Inflammatory macrophage (primary cell): ENCODE measurements at regions not wholly inside any gene's neighbourhood (a gene's known extent, or its start where the extent isn't known, plus 50 kb on each side); places are given as distances from the start of the nearest gene placed in this dataset.
"Not testable (repeated sequence)": the region's sequence is repeated elsewhere in the genome, so short reads cannot be mapped to it uniquely, and the experiment has no call there.

ENCODE experiments used
- DNase-seq, 2 donors: peaks; one replicate each; pipeline ENCODE4 v3.0.0-alpha.2; 2020 to 2022

- DNase-seq, result no peak
These were observed 262.6 kb downstream of the C3orf38 start for GRCh38 chr3:88412346-88412745.

- DNase-seq, result no peak
These were observed 266.7 kb downstream of the C3orf38 start for GRCh38 chr3:88416436-88416835.

- DNase-seq, result no peak
These were observed 268.5 kb downstream of the C3orf38 start for GRCh38 chr3:88418219-88418618.

- no peak for DNase-seq
These were observed 283.8 kb downstream of the C3orf38 start for GRCh38 chr3:88433568-88433967.

DNA sequence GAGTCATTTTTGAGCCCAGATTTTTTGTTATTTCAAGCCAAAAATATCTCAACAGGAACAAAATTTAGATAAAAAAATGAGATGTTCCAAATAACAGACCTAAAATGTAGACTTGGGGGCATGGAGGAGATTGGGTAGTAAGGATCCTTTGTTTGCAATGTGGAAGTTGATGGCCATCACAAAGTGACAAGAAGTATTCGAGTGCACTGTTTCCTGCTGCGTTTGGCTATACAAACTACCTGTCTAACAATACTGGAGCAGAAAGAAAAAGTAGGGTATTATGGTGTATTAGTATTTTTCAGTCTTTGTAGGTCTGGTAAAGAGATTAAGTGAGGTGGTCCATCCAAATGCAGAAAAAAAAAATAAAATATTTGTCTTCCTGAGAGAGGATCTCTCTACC lies 284.2 kb downstream of the C3orf38 start:
- no peak for DNase-seq

DNA sequence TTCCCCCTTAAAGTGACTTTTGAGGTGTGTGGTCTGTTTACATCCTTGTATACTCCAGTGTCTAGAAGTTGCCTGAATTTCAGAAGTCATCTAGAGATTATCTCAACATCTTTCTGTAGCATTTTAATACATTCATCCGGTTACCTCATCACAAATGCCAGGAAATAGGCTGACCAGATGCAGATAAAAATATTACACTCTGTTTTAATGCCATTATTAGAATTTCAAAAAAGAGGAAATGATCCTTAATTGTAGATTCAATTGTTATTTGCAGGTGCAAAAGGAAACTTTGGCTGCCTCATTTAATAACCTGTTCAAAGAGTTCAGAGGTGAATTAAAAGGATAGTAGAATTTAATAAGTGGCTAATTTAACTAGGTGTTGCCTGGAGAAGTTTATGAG lies 290.9 kb downstream of the C3orf38 start:
- DNase-seq, result no peak

DNA sequence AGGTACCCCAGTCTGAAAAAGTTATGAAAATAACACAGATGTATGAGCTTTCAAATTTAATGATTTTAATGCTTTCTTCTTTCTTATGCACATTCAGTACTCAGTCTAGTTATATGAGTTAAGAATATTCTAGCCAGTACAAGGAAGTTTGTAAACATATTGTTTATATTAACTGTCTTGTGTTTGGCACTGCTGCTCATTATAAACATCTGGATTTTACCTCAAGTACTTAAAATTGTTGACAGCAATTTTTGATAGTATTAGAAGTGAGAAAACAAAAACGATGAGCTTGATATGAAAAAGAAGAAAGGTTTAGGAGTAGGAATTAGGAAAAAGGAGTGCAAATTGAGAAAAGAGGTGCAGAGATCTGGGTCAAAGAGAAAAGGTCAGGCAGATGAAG lies 293.3 kb downstream of the C3orf38 start:
- DNase-seq, result no peak

DNA sequence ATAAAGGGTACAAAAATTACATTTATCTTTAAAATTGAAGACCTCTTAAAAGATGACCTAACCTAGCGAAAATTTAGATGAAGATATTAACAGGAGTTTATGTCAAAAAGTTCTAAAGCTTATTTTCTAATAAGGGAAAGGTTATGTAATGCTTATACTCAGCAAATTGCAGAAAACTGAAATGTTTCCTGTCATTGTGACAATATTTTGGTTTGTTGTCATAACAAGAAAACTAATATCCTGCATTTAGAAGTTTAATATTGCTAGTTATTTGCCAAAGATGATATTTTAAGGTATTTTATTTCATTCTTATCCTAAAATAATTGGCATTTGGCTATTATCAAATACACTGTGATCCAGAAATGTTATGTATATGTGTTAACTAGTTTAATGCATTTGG lies 294.5 kb downstream of the C3orf38 start:
- no peak for DNase-seq

DNA sequence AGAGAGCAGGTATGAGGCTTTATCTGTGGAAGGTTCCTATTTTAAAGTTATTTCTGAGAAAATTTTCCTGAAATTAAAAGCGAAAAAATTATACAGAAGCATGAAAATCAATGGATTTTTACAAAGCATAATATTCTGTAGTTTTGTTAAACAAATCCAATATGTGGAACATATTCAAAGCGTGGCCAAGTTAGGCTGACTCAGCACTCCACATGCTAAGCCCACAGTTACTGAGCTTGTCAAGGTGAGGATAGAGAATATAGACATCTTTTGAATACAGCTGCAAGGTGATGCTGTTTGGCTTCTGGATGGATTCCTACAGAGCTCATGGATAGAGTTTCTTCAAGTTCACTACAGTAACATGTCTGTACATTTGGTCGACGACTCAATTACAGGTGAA lies 302.5 kb downstream of the C3orf38 start:
- DNase-seq, result no peak

DNA sequence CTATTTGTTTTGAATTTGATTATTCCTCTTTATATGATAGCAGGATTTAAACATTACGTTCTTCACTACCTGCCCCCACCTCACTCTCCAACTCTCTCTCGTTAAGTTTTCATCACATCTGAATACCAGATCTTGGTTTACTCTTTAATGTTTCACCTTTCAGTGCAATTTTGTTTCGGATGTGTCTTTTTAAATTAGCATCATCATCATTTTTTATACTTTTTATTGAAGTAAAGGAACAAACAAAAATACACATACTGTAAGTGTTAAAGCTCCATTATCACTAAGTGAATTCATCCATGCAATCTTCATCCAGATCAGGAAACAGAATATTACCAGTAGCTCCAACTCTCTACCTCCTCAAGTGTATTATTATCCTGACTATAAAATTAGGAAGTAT lies 310.6 kb downstream of the C3orf38 start:
- DNase-seq, result no peak

DNA sequence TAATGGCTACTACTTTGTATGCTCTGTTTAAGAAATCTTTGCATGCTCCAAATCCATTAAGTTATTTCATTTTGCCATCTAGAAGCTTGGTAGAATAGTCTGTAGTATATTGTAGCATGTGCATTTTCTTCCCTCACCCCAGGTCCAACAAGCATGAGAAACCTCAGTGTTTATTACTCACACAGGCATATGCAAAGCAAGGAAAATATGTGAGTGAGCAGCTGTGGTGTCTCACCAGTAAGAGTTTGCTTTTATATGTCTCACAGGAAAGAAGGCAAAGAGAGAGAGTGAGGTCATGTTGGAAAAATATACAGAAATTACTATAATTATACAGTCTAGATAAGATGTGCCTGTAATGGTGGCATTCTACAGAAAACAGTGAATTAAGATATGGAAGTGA lies 312.5 kb downstream of the C3orf38 start:
- DNase-seq, result no peak

DNA sequence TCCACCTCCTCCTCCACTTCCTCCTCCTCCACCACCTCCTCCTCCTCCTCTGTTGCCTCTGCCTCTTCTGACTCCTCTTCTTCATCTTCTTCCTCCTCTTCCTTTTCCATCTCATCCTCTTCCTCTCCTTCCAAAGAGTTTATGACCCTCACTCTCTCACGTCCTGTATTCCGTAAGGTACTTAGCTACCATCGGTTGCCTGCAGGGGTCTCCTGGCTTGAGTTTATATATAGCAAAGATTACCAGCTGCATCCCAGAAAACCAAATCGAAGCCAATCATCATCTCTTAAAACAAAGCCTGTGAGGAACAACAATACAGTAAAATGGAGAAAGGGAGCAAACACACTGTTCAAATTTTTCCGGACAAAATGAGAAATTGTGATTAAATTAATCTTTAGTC lies 317.4 kb downstream of the C3orf38 start:
- DNase-seq, result no peak

DNA sequence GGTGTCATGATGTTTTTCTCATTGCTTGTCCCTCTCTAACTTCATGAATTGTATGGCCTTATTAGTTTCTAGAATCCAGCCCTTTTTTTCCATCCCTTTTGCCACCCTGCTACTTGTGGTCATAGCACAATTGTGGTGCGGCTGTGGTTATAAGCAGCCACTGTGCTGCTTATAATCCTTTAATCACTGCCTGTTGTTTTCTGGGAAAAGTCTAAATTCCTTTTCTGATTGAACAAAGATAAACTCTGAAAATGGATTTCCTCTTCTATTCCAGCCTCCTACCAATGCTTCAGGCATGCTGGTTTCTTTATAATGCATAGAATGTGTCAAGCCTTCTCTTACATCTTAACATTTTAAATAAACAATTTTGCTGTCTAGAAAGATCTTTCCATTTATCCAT lies 319.5 kb downstream of the C3orf38 start:
- no peak for DNase-seq

DNA sequence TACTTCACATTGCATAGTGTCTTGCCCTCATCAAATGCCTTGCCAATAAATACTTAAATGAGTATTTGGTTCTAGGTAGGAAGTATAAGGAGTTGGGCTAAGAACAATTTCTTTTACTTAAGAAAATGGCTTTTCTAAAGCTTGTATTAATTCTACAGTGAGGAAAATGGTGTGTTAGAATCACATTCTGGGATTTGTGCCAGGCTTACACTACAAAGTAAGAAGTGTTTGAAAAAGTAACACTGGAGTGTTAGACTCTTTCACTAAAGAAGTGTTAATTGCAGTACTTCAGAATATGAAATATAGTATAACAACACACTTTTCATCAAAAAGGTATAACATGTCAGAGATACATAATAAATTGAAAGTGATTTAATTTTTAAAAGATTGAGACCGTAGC lies 328.7 kb downstream of the C3orf38 start:
- DNase-seq, result no peak

DNA sequence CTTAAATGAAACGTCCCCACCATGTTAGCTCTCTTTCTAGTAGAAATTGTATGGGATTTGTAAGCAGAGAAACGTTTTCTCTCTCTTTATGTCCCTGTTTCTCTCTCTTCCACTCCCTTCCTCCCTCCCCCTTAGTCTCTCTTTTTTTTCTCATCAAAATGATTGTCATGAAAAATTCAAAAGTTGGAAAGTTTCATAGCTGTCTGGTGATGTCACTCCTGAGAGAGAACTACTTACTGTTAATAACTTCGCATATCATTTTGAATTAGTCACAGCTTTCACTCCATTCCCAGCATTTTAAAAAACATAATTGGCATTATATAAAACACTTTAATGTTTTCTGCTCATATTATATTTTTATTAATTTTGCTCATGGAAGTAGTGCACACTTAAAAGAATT lies 331.1 kb downstream of the C3orf38 start:
- DNase-seq, result no peak

DNA sequence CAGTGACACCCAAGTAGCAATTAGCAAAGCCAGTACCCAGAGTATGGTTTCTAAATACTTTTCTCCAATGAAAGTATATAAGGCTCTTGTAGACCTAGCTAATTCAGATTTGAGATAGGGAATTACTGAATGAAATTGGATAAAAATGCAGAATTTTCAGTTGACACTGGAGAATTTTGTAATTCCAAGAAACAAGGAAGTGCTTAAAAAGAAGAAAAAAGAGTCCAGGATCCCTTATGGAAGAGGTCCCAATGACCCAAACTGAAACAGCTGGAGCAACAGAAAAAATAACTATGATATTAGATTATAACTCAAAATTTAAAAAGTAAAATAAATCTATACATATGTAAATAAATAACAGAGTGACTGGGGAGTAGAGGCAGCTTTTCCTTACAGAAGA lies 335.2 kb downstream of the C3orf38 start:
- no peak for DNase-seq

- not testable (repeated sequence) for DNase-seq
These were observed 359.1 kb downstream of the C3orf38 start for GRCh38 chr3:88508818-88509217.

GRCh38 chr3:88509582-88509981 lies 359.8 kb downstream of the C3orf38 start:
- DNase-seq, result no peak

- DNase-seq, result no peak
These were observed 378.7 kb downstream of the C3orf38 start for GRCh38 chr3:88528494-88528893.

- DNase-seq, result no peak
These were observed 384.8 kb downstream of the C3orf38 start for GRCh38 chr3:88534534-88534933.

GRCh38 chr3:88535563-88535962 lies 385.8 kb downstream of the C3orf38 start:
- DNase-seq, result no peak

GRCh38 chr3:88542916-88543315 lies 393.2 kb downstream of the C3orf38 start:
- DNase-seq, result no peak

DNA sequence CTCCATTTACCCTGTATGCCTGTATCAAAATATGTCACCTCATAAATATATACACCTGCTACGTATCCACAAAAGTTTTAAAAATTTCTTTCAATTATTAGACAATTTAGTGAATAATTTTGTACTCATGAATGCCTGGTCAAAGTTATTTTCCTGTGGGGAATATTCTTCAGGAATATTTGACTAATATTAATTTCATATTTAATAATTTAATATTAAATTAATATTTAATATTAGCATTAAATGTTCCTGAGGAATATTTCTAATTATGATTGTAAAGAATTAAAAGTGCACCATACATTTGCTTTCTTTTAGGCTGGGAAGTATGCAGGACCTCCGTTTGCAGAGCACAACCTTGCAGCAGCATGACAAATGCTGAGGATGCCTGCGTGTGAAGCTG lies 422.7 kb downstream of the C3orf38 start:
- no peak for DNase-seq

DNA sequence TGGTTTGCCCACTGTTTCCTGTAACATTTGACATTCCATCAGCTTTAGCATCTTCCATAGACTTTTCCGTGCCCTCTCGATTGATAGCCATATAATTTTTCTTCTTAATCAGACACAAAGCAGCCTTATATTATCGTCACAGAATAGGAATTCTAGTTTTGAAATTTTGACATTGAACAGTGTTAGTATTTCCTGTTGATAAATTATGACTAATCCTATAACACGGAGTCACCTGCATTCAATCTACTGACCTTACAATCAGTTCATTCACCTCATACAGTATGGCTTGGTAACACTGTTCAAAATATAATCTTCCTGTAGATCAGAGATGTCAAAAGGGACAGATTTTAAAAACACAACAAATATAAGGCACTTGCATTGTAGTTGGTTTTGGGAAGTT lies 423.7 kb downstream of the C3orf38 start:
- no peak for DNase-seq

- DNase-seq, result no peak
These were observed 424.4 kb downstream of the C3orf38 start for GRCh38 chr3:88574146-88574545.

DNA sequence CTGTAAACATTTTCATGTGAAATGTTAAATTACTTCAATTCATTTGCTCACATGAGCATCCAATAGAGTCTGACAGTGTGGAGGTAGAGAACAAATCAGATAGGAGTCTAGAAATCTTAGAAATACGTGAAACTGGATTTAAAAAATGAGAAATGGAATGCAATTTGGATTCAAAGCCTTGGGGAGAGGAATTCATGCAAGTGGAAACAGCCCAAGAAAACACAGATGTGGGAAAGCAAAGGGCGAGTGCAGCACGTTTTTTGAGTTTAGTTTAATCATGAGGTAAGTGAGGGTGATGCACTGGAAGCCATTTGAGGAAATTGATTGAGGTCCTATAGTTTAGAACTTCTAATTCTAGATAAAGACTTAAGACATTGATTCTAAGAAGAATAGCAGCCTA lies 434.7 kb downstream of the C3orf38 start:
- no peak for DNase-seq
